ENCODE measurements at regions not wholly inside any gene's neighbourhood (a gene's known extent, or its start where the extent isn't known, plus 50 kb on each side); places are given as distances from the start of the nearest gene placed in this dataset.

- no peak overlapping the region for H4K5ac ChIP-seq (ENCODE audit: insufficient read length, low read depth, low read length)
- no peak overlapping the region for H4K8ac ChIP-seq (replicated peaks; ENCODE audit: insufficient read length, low read depth, low read length)
- no peak overlapping the region for H3K4ac ChIP-seq (ENCODE audit: low read depth, low read length)
- H3T11ph ChIP-seq (ENCODE audit: low read length), result no peak overlapping the region
- peaks cover 14% of the 10 kb centered on the region for H3K9me3 ChIP-seq (ENCODE audit: control insufficient read depth, low read depth, low read length)
- H3K36me3 Mint-ChIP-seq (ENCODE audit: insufficient read depth in 1 of 3, low read depth in 3 of 3), result peaks cover 4 to 19% (median 7%) of the 10 kb centered on the region in 3 experiments; a peak in 5 of 7 replicates
- H2AK5ac ChIP-seq (ENCODE audit: insufficient read length, low read length), result no peak overlapping the region
- no peaks in the 10 kb centered on the region for H3K79me2 ChIP-seq (ENCODE audit: insufficient read depth, low read length)
- H3K4me3 Mint-ChIP-seq, result no peak overlapping the region; a peak in 1 of 5 replicates
- no peak overlapping the region for H3K56ac ChIP-seq (ENCODE audit: insufficient read length, low read depth, low read length)
- peaks cover 16% of the 10 kb centered on the region for H3K27me3 Mint-ChIP-seq (ENCODE audit: low read depth)
- no peak overlapping the region for H4K91ac ChIP-seq (ENCODE audit: insufficient read length, low read depth, low read length)
- H2BK5ac ChIP-seq (ENCODE audit: insufficient read length, low read length), result no peak overlapping the region
- peaks cover 12 to 18% of the 10 kb centered on the region in 2 experiments for H3K4me1 Mint-ChIP-seq
- H3K27me3 ChIP-seq (ENCODE audit: insufficient read depth, low read length), result no peaks in the 10 kb centered on the region
- no peak overlapping the region for H3K18ac ChIP-seq (ENCODE audit: insufficient read length, low read depth, low read length)
- H2BK12ac ChIP-seq (ENCODE audit: insufficient read length, low read depth, low read length), result no peak overlapping the region
- H2BK120ac ChIP-seq (ENCODE audit: low read depth, low read length, poor library complexity, severe bottlenecking), result no peak overlapping the region
- H3K14ac ChIP-seq (ENCODE audit: insufficient read depth, low read length), result no peak overlapping the region
- H3K9me3 Mint-ChIP-seq, result peaks cover 36 to 41% of the 10 kb centered on the region in 2 experiments
- no peak overlapping the region for H2BK15ac ChIP-seq (ENCODE audit: low read depth, low read length)
- no peak overlapping the region; a peak in 1 of 7 replicates for H3K27ac Mint-ChIP-seq
- no peak overlapping the region for H3K27ac ChIP-seq (ENCODE audit: insufficient read length, low read depth, low read length)
- no peak overlapping the region for H3K23ac ChIP-seq (ENCODE audit: insufficient read length, low read depth, low read length)
- no CpG with 5 or more reads among the region's 19 CpGs for WGBS (ENCODE audit: extremely low coverage, insufficient read length, low lambda C conversion rate)
- no peak overlapping the region for H2BK20ac ChIP-seq (ENCODE audit: low read depth, low read length, poor library complexity, severe bottlenecking)
- H3K4me1 ChIP-seq (ENCODE audit: insufficient read depth, low read length), result no peaks in the 10 kb centered on the region; the same call in 1 of the 2 replicates
- H3K23me2 ChIP-seq (ENCODE audit: insufficient read length, low read depth, low read length, poor library complexity, severe bottlenecking), result no peaks in the 10 kb centered on the region
- no peaks in the 10 kb centered on the region for H3K79me1 ChIP-seq (ENCODE audit: insufficient read depth, low read depth, low read length, poor library complexity, severe bottlenecking)
- H3K4me2 ChIP-seq (ENCODE audit: insufficient read depth, insufficient read length, low read length), result no peak overlapping the region
- H4K20me1 ChIP-seq (ENCODE audit: control insufficient read depth, insufficient read depth, insufficient read length), result no peaks in the 10 kb centered on the region
- no peak overlapping the region for H3K9ac ChIP-seq (ENCODE audit: extremely low read depth, insufficient read length, low read length)
- H2AFZ ChIP-seq (ENCODE audit: low read length), result no peak overlapping the region
- no peak for DNase-seq
- TF ChIP-seq CTCF (conservative IDR thresholded peaks at IDR 0.05), result no peak
Observed at GRCh38 chr9:134994926-134995791, 77.4 kb upstream of the FCN1 start.

Measured in H9 (cell line).